Activated CD4-positive, CD25-positive, alpha-beta regulatory T cell treated with anti-CD3 and anti-CD28 coated beads, Interleukin-2, amount 50 U/mL, for 72 hours (primary cell): ENCODE measurements at regions not wholly inside any gene's neighbourhood (a gene's known extent, or its start where the extent isn't known, plus 50 kb on each side); places are given as distances from the start of the nearest gene placed in this dataset.

Experiments used
- DNase-seq: peaks from one replicate; pipeline ENCODE4 v3.0.0; 2021

- DNase-seq, result no peak
Measured at GRCh38 chr6:44011350-44011920, 115.8 kb downstream of the MRPL14 start.

GRCh38 chr6:44010411-44011349, 116.6 kb downstream of the MRPL14 start:
- no peak for DNase-seq

- no peak for DNase-seq
Measured at GRCh38 chr6:44009425-44010321, 117.6 kb downstream of the MRPL14 start.

GRCh38 chr6:44008821-44009370, 118.4 kb downstream of the MRPL14 start:
- DNase-seq, result no peak

GRCh38 chr6:44007818-44008621, 119.2 kb downstream of the MRPL14 start:
- no peak for DNase-seq

GRCh38 chr6:44006872-44007303, 120.4 kb downstream of the MRPL14 start:
- DNase-seq, result no peak

- DNase-seq, result no peak
Measured at GRCh38 chr6:44006123-44006871, 121.0 kb downstream of the MRPL14 start.

GRCh38 chr6:44005507-44005903, 121.7 kb downstream of the MRPL14 start:
- no peak for DNase-seq

- DNase-seq, result no peak
Measured at GRCh38 chr6:44004625-44005506, 122.4 kb downstream of the MRPL14 start.

GRCh38 chr6:44004136-44004535, 123.1 kb downstream of the MRPL14 start:
- DNase-seq, result no peak

- no peak for DNase-seq
Measured at GRCh38 chr6:44003345-44004061, 123.7 kb downstream of the MRPL14 start.

GRCh38 chr6:44002593-44003344, 124.5 kb downstream of the MRPL14 start:
- DNase-seq, result peak; percentile 48

GRCh38 chr6:44002067-44002592, 125.1 kb downstream of the MRPL14 start:
- no peak for DNase-seq

GRCh38 chr6:44001318-44002066, 125.8 kb downstream of the MRPL14 start:
- no peak for DNase-seq

GRCh38 chr6:44000164-44000842, 126.9 kb downstream of the MRPL14 start:
- DNase-seq, result no peak

GRCh38 chr6:43999628-44000027, 127.6 kb downstream of the MRPL14 start:
- no peak for DNase-seq
